A673 (cell line): ENCODE measurements at regions not wholly inside any gene's neighbourhood (a gene's known extent, or its start where the extent isn't known, plus 50 kb on each side); places are given as distances from the start of the nearest gene placed in this dataset.

Source experiments
- CTCF ChIP-seq: fragments of 300-800, 200-600 bp; sonication (generic); conservative IDR thresholded peaks from 2 replicates; pipeline ENCODE4 v1.5.1; 2017; ENCODE audit warnings: low read depth, mild to moderate bottlenecking, antibody characterized with exemption, low read length, moderate library complexity, mixed read lengths
- EZH2 ChIP-seq: fragments of 200-600 bp; sonication (generic); IDR thresholded peaks from 2 replicates; pipeline ENCODE4 v1.6.1; 2017; ENCODE audit warnings: borderline replicate concordance, low read depth, mild to moderate bottlenecking, mixed read lengths, antibody characterized with exemption, low read length; ENCODE audit not compliant: poor library complexity, severe bottlenecking

DNA sequence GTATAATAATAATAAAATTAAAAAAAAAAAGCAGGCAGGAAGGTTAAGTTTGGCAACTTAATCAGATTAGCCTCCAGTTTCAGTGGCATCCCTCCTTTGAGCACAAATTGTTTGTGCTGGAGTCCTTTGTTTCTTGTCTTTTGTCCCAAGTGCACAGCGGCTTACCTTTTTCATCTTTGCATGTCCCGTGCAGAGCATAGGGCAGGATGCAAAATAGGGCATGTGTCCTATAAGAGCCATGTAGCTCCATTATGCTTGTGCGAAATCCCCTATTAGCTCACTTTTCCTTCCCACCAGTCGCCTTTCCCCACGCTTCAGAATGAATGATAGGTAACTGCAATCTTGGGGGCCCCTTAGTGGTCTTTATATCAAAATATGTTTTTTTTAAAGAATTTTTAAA, 216.8 kb downstream of the TSN start:
- TF ChIP-seq CTCF, result no peak
- TF ChIP-seq EZH2, result no peak
